Esophagus muscularis mucosa (tissue), 4 donors: ENCODE measurements at regions not wholly inside any gene's neighbourhood (a gene's known extent, or its start where the extent isn't known, plus 50 kb on each side); places are given as distances from the start of the nearest gene placed in this dataset.

Experiments
- CTCF ChIP-seq, 3 experiments: fragments of 200-600 bp in 2 of 3; fragments of 450-650 bp in 1 of 3; sonication (generic) in 2 of 3; IDR thresholded peaks; one replicate each; pipeline ENCODE4 v1.5.1; 2017 to 2019; ENCODE audit warnings: antibody characterized with exemption in 3 of 3, mild to moderate bottlenecking in 2 of 3, moderate library complexity in 1 of 3
- EP300 ChIP-seq: sonication (generic); formaldehyde crosslinking; IDR thresholded peaks from one replicate; pipeline ENCODE4 v1.6.1; 2017; ENCODE audit warnings: antibody characterized with exemption
- POLR2A ChIP-seq: fragments of 450-650 bp; IDR thresholded peaks from one replicate; pipeline ENCODE4 v1.6.1; 2017; ENCODE audit warnings: antibody characterized with exemption, moderate library complexity, mild to moderate bottlenecking, low read depth
- POLR2AphosphoS5 ChIP-seq, 2 donors: sonication (generic); formaldehyde crosslinking; IDR thresholded peaks; one replicate each; pipeline ENCODE4 v1.6.1; 2017; ENCODE audit warnings: antibody characterized with exemption in 2 of 2

- TF ChIP-seq CTCF (IDR thresholded peaks at IDR 0.05) (no peak), POLR2AphosphoS5 (IDR thresholded peaks at IDR 0.05) (no peak), POLR2A (no peak), EP300 (no peak)
Observed at GRCh38 chr21:27320868-27321267, 354.0 kb upstream of the ADAMTS5 start.
